Astrocyte (in vitro differentiated cells and primary cell): ENCODE measurements at regions not wholly inside any gene's neighbourhood (a gene's known extent, or its start where the extent isn't known, plus 50 kb on each side); places are given as distances from the start of the nearest gene placed in this dataset.
A peak's percentile ranks its signal among the peaks of the same experiment; 100 is the strongest.
"Not testable (repeated sequence)": the region's sequence is repeated elsewhere in the genome, so short reads cannot be mapped to it uniquely, and the experiment has no call there.

Experiments
- DNase-seq: peaks from one replicate; pipeline ENCODE4 v3.0.0-alpha.2; 2010; ENCODE audit warnings: low read depth
- FAIRE-seq: peaks from 2 replicates; lab custom pipeline; 2011; peaks lifted over from hg19 to GRCh38; lab: Jason Lieb, UNC
- H2AFZ ChIP-seq: 2 replicates; pipeline ENCODE4 v1.6.0; 2012; ENCODE audit warnings: low read depth, low read length, inconsistent platforms
- H3K27ac ChIP-seq: 2 replicates; pipeline ENCODE4 v1.5.1; 2011; ENCODE audit warnings: low read depth, low read length, inconsistent platforms
- H3K27me3 ChIP-seq: 2 replicates; pipeline ENCODE4 v1.6.0; 2011; ENCODE audit warnings: low read length, inconsistent platforms; ENCODE audit not compliant: insufficient read depth
- H3K36me3 ChIP-seq: 2 replicates; pipeline ENCODE4 v1.5.1; 2011; ENCODE audit warnings: low read length, inconsistent platforms; ENCODE audit not compliant: insufficient read depth
- H3K4me1 ChIP-seq: 2 replicates; pipeline ENCODE4 v1.5.1; 2011; ENCODE audit warnings: low read length, inconsistent platforms; ENCODE audit not compliant: insufficient read depth
- H3K4me2 ChIP-seq: 2 replicates; pipeline ENCODE4 v1.6.0; 2012; ENCODE audit warnings: low read length, inconsistent platforms
- H3K4me3 ChIP-seq: 2 replicates; pipeline ENCODE4 v1.5.1; 2011; ENCODE audit warnings: low read depth, mild to moderate bottlenecking, low read length, inconsistent platforms; ENCODE audit not compliant: insufficient read depth
- H3K79me2 ChIP-seq: 2 replicates; pipeline ENCODE4 v1.6.0; 2012; ENCODE audit warnings: mild to moderate bottlenecking, low read length, inconsistent platforms; ENCODE audit not compliant: insufficient read depth
- H3K9ac ChIP-seq: 2 replicates; pipeline ENCODE4 v1.6.0; 2012; ENCODE audit warnings: mild to moderate bottlenecking, low read length, inconsistent platforms
- H3K9me3 ChIP-seq: 2 replicates; pipeline ENCODE4 v1.5.1; 2012; ENCODE audit warnings: low read depth, mild to moderate bottlenecking, low read length, inconsistent platforms; ENCODE audit not compliant: insufficient read depth
- H4K20me1 ChIP-seq: 2 replicates; pipeline ENCODE4 v1.6.0; 2012; ENCODE audit warnings: low read length, inconsistent platforms; ENCODE audit not compliant: insufficient read depth
- H3K27ac Mint-ChIP-seq: one replicate; pipeline ENCODE4 v1.8.0; 2021; ENCODE audit warnings: mild to moderate bottlenecking, mixed read lengths; ENCODE audit not compliant: unreplicated experiment
- H3K27me3 Mint-ChIP-seq: one replicate; pipeline ENCODE4 v1.8.0; 2021; ENCODE audit warnings: low read depth, mixed read lengths; ENCODE audit not compliant: unreplicated experiment
- H3K36me3 Mint-ChIP-seq: one replicate; pipeline ENCODE4 v1.8.0; 2021; ENCODE audit warnings: low read depth, mixed read lengths; ENCODE audit not compliant: unreplicated experiment
- H3K4me1 Mint-ChIP-seq: one replicate; pipeline ENCODE4 v1.8.0; 2021; ENCODE audit warnings: low read depth, mixed read lengths; ENCODE audit not compliant: unreplicated experiment
- H3K4me3 Mint-ChIP-seq: one replicate; pipeline ENCODE4 v1.8.0; 2021; ENCODE audit warnings: mild to moderate bottlenecking, moderate library complexity, mixed read lengths; ENCODE audit not compliant: unreplicated experiment
- H3K9me3 Mint-ChIP-seq: one replicate; pipeline ENCODE4 v1.8.0; 2021; ENCODE audit warnings: mild to moderate bottlenecking, mixed read lengths; ENCODE audit not compliant: unreplicated experiment
- EZH2 ChIP-seq: IDR thresholded peaks from 2 replicates; pipeline ENCODE4 v1.6.1; 2012; ENCODE audit warnings: mild to moderate bottlenecking, low read length, inconsistent platforms; ENCODE audit not compliant: insufficient read depth
- TF ChIP-seq, protein P1 (sequence below): IDR thresholded peaks from 2 replicates; pipeline ENCODE4 v1.5.1; 2011; ENCODE audit warnings: low read depth, mild to moderate bottlenecking, inconsistent platforms, low read length, moderate library complexity; ENCODE audit not compliant: insufficient read depth

DNA sequence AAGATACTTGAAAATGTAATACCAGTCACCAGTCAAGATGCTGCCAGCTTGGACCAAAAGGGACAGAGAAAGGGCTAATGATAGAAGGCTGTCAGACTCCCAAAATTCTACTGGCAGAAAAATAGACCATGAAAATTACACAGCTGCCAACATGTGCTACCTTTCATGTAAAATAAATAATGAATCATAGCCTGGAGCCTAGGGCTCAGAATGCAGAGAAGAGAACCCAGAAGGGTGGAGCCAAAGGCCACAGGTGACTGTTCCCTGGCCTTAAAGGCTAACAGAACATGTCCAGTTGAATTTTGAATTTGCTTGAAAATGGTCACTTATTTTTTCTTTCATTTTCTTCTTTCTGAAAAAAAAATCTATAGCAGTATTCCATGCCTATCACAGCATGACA is 1827.0 kb upstream of the MIR17HG start:
- Histone ChIP-seq H4K20me1 (no peaks in the 10 kb centered on the region), H3K4me1 (no peaks in the 10 kb centered on the region), H3K9ac (no peak overlapping the region), H3K9me3 (no peaks in the 10 kb centered on the region), H3K4me3 (no peak overlapping the region), H3K79me2 (no peaks in the 10 kb centered on the region), H2AFZ (no peak overlapping the region), H3K27ac (no peak overlapping the region), H3K36me3 (no peaks in the 10 kb centered on the region), H3K27me3 (no peaks in the 10 kb centered on the region), H3K4me2 (no peak overlapping the region)
- H3K27ac Mint-ChIP-seq: no peak overlapping the region
- no peak for FAIRE-seq
- no peaks in the 10 kb centered on the region for H3K27me3 Mint-ChIP-seq
- TF ChIP-seq, protein P1, sequence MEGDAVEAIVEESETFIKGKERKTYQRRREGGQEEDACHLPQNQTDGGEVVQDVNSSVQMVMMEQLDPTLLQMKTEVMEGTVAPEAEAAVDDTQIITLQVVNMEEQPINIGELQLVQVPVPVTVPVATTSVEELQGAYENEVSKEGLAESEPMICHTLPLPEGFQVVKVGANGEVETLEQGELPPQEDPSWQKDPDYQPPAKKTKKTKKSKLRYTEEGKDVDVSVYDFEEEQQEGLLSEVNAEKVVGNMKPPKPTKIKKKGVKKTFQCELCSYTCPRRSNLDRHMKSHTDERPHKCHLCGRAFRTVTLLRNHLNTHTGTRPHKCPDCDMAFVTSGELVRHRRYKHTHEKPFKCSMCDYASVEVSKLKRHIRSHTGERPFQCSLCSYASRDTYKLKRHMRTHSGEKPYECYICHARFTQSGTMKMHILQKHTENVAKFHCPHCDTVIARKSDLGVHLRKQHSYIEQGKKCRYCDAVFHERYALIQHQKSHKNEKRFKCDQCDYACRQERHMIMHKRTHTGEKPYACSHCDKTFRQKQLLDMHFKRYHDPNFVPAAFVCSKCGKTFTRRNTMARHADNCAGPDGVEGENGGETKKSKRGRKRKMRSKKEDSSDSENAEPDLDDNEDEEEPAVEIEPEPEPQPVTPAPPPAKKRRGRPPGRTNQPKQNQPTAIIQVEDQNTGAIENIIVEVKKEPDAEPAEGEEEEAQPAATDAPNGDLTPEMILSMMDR: no peak
- TF ChIP-seq EZH2: no peak
- no peak for DNase-seq
- H3K9me3 Mint-ChIP-seq: no peaks in the 10 kb centered on the region
- H3K36me3 Mint-ChIP-seq: no peaks in the 10 kb centered on the region
- no peak overlapping the region for H3K4me3 Mint-ChIP-seq
- H3K4me1 Mint-ChIP-seq: no peaks in the 10 kb centered on the region

DNA sequence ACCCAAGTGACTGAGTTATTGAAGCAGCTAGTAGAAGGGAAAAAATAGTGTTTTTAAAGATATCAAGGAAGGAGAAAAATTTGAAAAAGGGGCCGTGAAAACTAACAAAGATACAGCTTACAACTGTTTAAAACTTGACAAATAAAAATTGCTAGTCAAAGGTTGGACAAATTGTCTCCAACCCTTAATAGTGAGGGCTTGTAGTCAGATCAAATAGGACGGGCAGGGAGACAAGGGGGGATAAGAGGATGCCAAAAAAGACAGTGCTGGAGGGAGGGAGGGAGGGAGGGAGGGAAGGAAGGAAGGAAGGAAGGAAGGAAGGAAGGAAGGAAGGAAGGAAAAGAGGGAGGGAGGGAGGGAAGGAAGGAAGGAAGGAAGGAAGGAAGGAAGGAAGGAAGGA is 1825.8 kb upstream of the MIR17HG start:
- H3K4me3 Mint-ChIP-seq, H3K27ac Mint-ChIP-seq, H3K9ac ChIP-seq, H3K36me3 ChIP-seq, H4K20me1 ChIP-seq, H3K4me3 ChIP-seq, H3K9me3 Mint-ChIP-seq, H2AFZ ChIP-seq, FAIRE-seq, H3K4me1 Mint-ChIP-seq, H3K4me2 ChIP-seq, H3K27ac ChIP-seq, H3K36me3 Mint-ChIP-seq, H3K9me3 ChIP-seq, H3K4me1 ChIP-seq, DNase-seq, H3K27me3 ChIP-seq, H3K27me3 Mint-ChIP-seq, H3K79me2 ChIP-seq: not testable (repeated sequence)

DNA sequence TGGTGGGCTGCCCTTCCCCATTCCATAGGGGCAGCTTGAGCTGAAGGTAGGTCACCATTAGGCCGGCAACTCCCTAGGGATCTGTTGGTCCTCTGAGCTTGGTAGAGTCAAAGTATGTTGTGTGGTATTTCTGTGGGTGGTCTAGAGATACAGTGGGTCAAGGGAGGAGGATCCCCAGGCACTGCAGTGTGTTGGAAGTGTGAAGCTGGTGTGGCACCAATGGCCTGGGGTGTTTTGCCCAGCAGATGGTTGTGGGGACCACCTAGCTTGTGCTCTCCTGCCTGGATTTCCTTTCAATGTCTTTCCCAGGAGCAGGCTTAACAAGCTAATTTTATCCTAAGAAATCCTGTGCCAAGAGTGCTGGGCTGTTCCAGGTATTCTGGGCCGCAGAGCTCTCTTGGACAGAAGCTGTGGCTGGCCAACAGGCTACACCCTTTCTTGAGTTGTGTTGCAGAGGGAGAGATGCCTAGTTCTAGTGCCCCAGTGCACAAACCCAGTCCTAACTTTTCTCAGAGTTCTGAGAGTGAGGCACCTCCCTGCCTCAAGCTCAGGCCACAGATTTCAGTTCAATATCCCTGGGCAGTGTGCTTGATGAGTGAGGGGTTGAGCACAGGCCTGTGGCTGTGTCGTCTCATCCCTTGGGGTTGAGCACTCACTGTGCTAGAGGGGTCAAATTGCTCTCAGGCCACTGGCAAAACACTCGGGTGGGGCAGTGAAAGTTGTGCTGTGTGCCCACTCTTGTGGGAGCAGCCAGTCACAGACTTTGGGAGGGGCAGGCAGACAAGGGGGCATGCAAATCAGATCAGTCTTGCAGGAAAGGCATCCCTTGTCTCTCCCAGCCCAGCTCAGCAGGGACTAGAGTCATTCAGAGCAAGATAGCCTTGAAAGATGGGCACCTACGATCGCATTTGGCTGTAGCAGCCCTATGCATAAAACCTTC is 1806.1 kb upstream of the MIR17HG start:
- Mint-ChIP-seq H3K36me3 (no peaks in the 10 kb centered on the region), H3K27ac (peak overlapping the region; percentile 41)
- FAIRE-seq: no peak

More for the DNA sequence above, 1806.1 kb upstream of the MIR17HG start:
- no peak for DNase-seq
- no peak overlapping the region for H3K27ac ChIP-seq
- H3K9me3 ChIP-seq: no peaks in the 10 kb centered on the region
- H3K36me3 ChIP-seq: no peaks in the 10 kb centered on the region
- no peak overlapping the region for H2AFZ ChIP-seq
- H3K9me3 Mint-ChIP-seq: no peaks in the 10 kb centered on the region
- H3K4me1 Mint-ChIP-seq: peaks cover 8% of the 10 kb centered on the region
- TF ChIP-seq EZH2: no peak
- TF ChIP-seq, protein P1: no peak
- H4K20me1 ChIP-seq: no peaks in the 10 kb centered on the region
- no peak overlapping the region for H3K4me3 Mint-ChIP-seq
- no peak overlapping the region for H3K4me3 ChIP-seq
- no peaks in the 10 kb centered on the region for H3K4me1 ChIP-seq
- no peaks in the 10 kb centered on the region for H3K27me3 Mint-ChIP-seq
- no peaks in the 10 kb centered on the region for H3K79me2 ChIP-seq
- no peaks in the 10 kb centered on the region for H3K27me3 ChIP-seq
- H3K4me2 ChIP-seq: no peak overlapping the region
- H3K9ac ChIP-seq: no peak overlapping the region
